ENCODE measurements at regions not wholly inside any gene's neighbourhood (a gene's known extent, or its start where the extent isn't known, plus 50 kb on each side); places are given as distances from the start of the nearest gene placed in this dataset.

DNA sequence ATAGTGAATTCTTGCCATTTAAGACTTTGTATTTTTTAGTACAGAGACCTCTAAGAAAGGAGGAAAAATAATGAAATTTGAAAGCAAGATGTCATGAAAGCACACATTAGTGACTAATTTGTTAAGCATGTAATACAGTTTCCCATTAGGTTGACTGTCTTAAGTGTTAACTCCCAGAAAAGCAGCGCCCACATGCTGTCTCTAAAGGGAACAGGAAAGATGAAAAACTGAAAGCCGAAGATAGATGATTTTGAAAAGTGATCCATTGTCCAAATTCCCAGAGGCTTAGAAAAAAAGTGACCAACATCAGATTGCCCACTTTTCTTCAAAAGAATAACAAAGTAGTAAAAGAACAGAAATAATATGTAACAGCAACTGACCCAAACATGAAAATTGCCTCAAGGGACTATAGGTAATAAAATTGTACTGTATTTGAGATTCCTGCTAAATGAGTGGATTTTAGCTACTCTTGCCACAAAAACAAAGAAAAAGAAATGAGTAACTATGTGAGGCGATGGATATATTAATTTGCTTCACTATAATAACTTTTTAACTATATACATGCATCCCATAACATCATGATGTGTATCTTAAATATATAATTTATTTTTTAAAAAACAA, 83.2 kb upstream of the OGFRL1 start:
- H3K36me3 ChIP-seq: no peaks in the 10 kb centered on the region
- H3K27me3 ChIP-seq: no peaks in the 10 kb centered on the region
- ATAC-seq (no peak), DNase-seq (no peak)
- no peak overlapping the region for H3K4me3 ChIP-seq
- no peaks in the 10 kb centered on the region for H3K4me1 ChIP-seq
- intact Hi-C loops (cut with DNase I; ENCODE audit: low total_unique reads) (no loop called here), in situ Hi-C loops (cut with MboI; ENCODE audit: low sequenced_read_pairs in 4 of 4) (no loop called here)
- H3K9me3 ChIP-seq: no peaks in the 10 kb centered on the region
- TF ChIP-seq, protein P1, sequence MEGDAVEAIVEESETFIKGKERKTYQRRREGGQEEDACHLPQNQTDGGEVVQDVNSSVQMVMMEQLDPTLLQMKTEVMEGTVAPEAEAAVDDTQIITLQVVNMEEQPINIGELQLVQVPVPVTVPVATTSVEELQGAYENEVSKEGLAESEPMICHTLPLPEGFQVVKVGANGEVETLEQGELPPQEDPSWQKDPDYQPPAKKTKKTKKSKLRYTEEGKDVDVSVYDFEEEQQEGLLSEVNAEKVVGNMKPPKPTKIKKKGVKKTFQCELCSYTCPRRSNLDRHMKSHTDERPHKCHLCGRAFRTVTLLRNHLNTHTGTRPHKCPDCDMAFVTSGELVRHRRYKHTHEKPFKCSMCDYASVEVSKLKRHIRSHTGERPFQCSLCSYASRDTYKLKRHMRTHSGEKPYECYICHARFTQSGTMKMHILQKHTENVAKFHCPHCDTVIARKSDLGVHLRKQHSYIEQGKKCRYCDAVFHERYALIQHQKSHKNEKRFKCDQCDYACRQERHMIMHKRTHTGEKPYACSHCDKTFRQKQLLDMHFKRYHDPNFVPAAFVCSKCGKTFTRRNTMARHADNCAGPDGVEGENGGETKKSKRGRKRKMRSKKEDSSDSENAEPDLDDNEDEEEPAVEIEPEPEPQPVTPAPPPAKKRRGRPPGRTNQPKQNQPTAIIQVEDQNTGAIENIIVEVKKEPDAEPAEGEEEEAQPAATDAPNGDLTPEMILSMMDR (IDR thresholded peaks at IDR 0.05 in 4 of 5, conservative IDR thresholded peaks at IDR 0.05 in 1 of 5): no peak
- no peak for TF ChIP-seq POLR2A (IDR thresholded peaks at IDR 0.05)
- H3K27ac ChIP-seq: no peak overlapping the region

DNA sequence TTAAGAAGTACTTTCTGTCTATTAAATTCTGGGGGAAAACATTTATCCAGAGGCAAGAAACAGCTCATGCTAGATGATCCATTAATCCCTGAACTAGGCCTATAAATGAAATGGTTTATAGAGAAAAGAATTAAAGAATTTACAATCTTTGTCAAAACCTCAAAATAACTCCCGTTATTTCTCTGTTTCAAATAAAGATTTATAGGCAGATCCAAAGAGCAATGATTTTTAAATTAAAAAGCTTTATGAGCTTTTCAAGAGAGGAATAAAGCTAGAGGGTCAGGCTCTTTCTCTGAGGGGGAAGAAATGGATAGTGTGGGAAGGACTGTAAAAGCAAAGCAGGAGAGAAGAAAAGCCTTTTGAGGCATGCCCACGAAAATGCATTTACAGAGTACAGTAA, 82.5 kb upstream of the OGFRL1 start:
- H3K27me3 ChIP-seq: no peaks in the 10 kb centered on the region
- intact Hi-C loops (cut with DNase I; ENCODE audit: low total_unique reads): no loop called here
- H3K36me3 ChIP-seq: no peaks in the 10 kb centered on the region
- no peak for TF ChIP-seq POLR2A (IDR thresholded peaks at IDR 0.05)
- TF ChIP-seq, protein P1 (IDR thresholded peaks at IDR 0.05 in 4 of 5, conservative IDR thresholded peaks at IDR 0.05 in 1 of 5): no peak
- no peak for DNase-seq
- no peak overlapping the region for H3K4me3 ChIP-seq
- H3K9me3 ChIP-seq: no peaks in the 10 kb centered on the region
- H3K4me1 ChIP-seq: no peaks in the 10 kb centered on the region
- in situ Hi-C loops (cut with MboI; ENCODE audit: low sequenced_read_pairs in 4 of 4): no loop called here
- ATAC-seq: no peak
- H3K27ac ChIP-seq: no peak overlapping the region

DNA sequence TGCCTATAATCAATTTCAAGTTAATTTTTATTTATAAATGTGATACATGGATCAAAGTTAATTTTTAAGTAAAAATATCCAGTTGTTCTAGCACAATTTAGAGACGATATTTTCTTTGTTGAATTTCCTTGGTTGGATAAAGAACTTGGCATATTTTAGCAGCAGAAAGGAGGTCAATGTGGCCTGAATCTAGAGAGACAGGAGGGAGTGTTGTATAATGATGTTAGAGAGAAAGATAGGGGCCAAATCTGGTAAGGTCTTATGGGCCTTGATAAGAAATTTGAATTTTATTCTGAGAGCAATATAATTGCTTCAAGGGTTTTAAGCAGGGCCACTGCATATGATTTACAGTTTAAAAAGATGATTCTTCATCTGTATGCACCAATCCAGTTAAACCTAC, 79.4 kb upstream of the OGFRL1 start:
- DNase-seq (no peak), ATAC-seq (no peak)
- TF ChIP-seq POLR2A (IDR thresholded peaks at IDR 0.05): no peak
- TF ChIP-seq, protein P1 (IDR thresholded peaks at IDR 0.05 in 4 of 5, conservative IDR thresholded peaks at IDR 0.05 in 1 of 5): no peak
- in situ Hi-C loops (cut with MboI; ENCODE audit: low sequenced_read_pairs in 4 of 4): no loop called here
- Histone ChIP-seq H3K27ac (no peak overlapping the region), H3K4me3 (no peak overlapping the region), H3K4me1 (no peaks in the 10 kb centered on the region), H3K9me3 (no peaks in the 10 kb centered on the region), H3K36me3 (no peaks in the 10 kb centered on the region), H3K27me3 (no peaks in the 10 kb centered on the region)
- intact Hi-C loops (cut with DNase I; ENCODE audit: low total_unique reads): loop anchor here (2.0 kb wide), 1 partner anchor 14 kb away; no protein-coding TSS in a partner anchor

DNA sequence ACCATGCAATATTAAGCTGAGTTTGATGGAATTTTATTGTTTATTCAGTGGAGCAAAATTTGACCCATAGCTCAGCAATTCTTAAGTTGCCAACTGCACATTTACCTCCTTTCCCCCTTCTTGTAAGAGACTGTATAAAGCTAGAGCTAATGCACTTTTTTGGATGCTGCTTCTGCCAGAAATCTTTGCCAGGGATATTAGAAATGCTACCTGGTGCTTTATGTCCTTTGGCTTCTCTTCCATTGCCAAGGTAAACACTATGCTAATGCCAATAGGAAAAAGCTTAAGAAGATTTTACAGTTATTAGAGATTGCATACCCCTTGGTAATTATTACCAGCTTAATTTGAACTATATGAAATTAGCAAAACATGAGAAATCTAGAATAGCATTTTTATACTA, 79.0 kb upstream of the OGFRL1 start:
- H3K36me3 ChIP-seq: no peaks in the 10 kb centered on the region
- no peak overlapping the region for H3K4me3 ChIP-seq
- H3K9me3 ChIP-seq: no peaks in the 10 kb centered on the region
- no peaks in the 10 kb centered on the region for H3K27me3 ChIP-seq
- no peak overlapping the region for H3K27ac ChIP-seq
- TF ChIP-seq, protein P1 (IDR thresholded peaks at IDR 0.05 in 4 of 5, conservative IDR thresholded peaks at IDR 0.05 in 1 of 5): no peak
- TF ChIP-seq POLR2A (IDR thresholded peaks at IDR 0.05): no peak
- H3K4me1 ChIP-seq: no peaks in the 10 kb centered on the region
- in situ Hi-C loops (cut with MboI; ENCODE audit: low sequenced_read_pairs in 4 of 4): no loop called here
- intact Hi-C loops (cut with DNase I; ENCODE audit: low total_unique reads): loop anchor here (2.0 kb wide), 1 partner anchor 13 kb away; no protein-coding TSS in a partner anchor
- ATAC-seq (no peak), DNase-seq (no peak)

DNA sequence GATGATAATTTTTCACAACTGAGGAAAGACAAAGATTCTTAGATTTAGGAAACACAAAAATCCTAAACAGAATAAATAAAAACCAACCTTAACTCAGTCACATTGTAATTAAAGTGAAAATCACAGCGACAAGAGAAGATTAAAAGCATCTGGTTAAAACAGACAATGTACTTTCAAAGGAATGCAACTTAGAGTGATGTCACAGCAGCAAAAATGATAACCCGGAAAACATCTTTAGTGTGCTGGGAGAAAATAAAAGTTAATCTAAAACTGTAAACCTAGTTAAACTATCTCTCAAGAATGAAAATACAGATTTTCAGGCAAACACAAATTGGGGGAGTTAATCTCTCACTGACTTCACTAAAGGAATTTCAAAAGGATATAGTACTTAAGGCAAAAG, 76.8 kb upstream of the OGFRL1 start:
- Histone ChIP-seq H3K27me3 (no peaks in the 10 kb centered on the region), H3K4me3 (no peak overlapping the region), H3K36me3 (no peaks in the 10 kb centered on the region), H3K27ac (no peak overlapping the region), H3K9me3 (no peaks in the 10 kb centered on the region), H3K4me1 (no peaks in the 10 kb centered on the region)
- DNase-seq (no peak), ATAC-seq (no peak)
- in situ Hi-C loops (cut with MboI; ENCODE audit: low sequenced_read_pairs in 4 of 4): no loop called here
- intact Hi-C loops (cut with DNase I; ENCODE audit: low total_unique reads): no loop called here
- TF ChIP-seq, protein P1 (IDR thresholded peaks at IDR 0.05 in 4 of 5, conservative IDR thresholded peaks at IDR 0.05 in 1 of 5): no peak
- no peak for TF ChIP-seq POLR2A (IDR thresholded peaks at IDR 0.05)
